ENCODE measurements at regions not wholly inside any gene's neighbourhood (a gene's known extent, or its start where the extent isn't known, plus 50 kb on each side); places are given as distances from the start of the nearest gene placed in this dataset.
"Not testable (repeated sequence)": the region's sequence is repeated elsewhere in the genome, so short reads cannot be mapped to it uniquely, and the experiment has no call there.

GRCh38 chr6:12479881-12480280, 189.7 kb downstream of the EDN1 start:
- no peak for DNase-seq

GRCh38 chr6:12480379-12480778, 190.2 kb downstream of the EDN1 start:
- DNase-seq = no peak

- no peak for DNase-seq
Observed at GRCh38 chr6:12481292-12481691, 191.1 kb downstream of the EDN1 start.

GRCh38 chr6:12481850-12482249, 191.7 kb downstream of the EDN1 start:
- no peak for DNase-seq

- DNase-seq = no peak
Observed at GRCh38 chr6:12482386-12483375, 192.5 kb downstream of the EDN1 start.

- no peak for DNase-seq
Observed at GRCh38 chr6:12483712-12484111, 193.6 kb downstream of the EDN1 start.

GRCh38 chr6:12484519-12484918, 194.4 kb downstream of the EDN1 start:
- no peak for DNase-seq

GRCh38 chr6:12485226-12485764, 195.1 kb downstream of the EDN1 start:
- DNase-seq = no peak

- DNase-seq = no peak
Observed at GRCh38 chr6:12485837-12486236, 195.7 kb downstream of the EDN1 start.

GRCh38 chr6:12490351-12490903, 200.3 kb downstream of the EDN1 start:
- no peak for DNase-seq

GRCh38 chr6:12490904-12491571, 200.9 kb downstream of the EDN1 start:
- no peak for DNase-seq

- not testable (repeated sequence) for DNase-seq
Observed at GRCh38 chr6:12492929-12493328, 202.8 kb downstream of the EDN1 start.

GRCh38 chr6:12493446-12493845, 203.3 kb downstream of the EDN1 start:
- no peak for DNase-seq

- DNase-seq = no peak
Observed at GRCh38 chr6:12494161-12494560, 204.0 kb downstream of the EDN1 start.

- DNase-seq = no peak
Observed at GRCh38 chr6:12501990-12502389, 211.8 kb downstream of the EDN1 start.

- no peak for DNase-seq
Observed at GRCh38 chr6:12504325-12504966, 212.1 kb upstream of the PHACTR1 start.

- DNase-seq = no peak
Observed at GRCh38 chr6:12505486-12505885, 211.1 kb upstream of the PHACTR1 start.

- DNase-seq = no peak
Observed at GRCh38 chr6:12506159-12506558, 210.4 kb upstream of the PHACTR1 start.

- DNase-seq = no peak
Observed at GRCh38 chr6:12507636-12508035, 208.9 kb upstream of the PHACTR1 start.

- no peak for DNase-seq
Observed at GRCh38 chr6:12508553-12508952, 208.0 kb upstream of the PHACTR1 start.

GRCh38 chr6:12509060-12509459, 207.5 kb upstream of the PHACTR1 start:
- no peak for DNase-seq

- DNase-seq = no peak
Observed at GRCh38 chr6:12516070-12516469, 200.5 kb upstream of the PHACTR1 start.

- no peak for DNase-seq
Observed at GRCh38 chr6:12522347-12522746, 194.2 kb upstream of the PHACTR1 start.
